ENCODE measurements at regions not wholly inside any gene's neighbourhood (a gene's known extent, or its start where the extent isn't known, plus 50 kb on each side); places are given as distances from the start of the nearest gene placed in this dataset.

GRCh38 chr2:51695531-51695930 lies 663.6 kb upstream of the NRXN1 start:
- no peak for ATAC-seq
- Histone ChIP-seq H2AFZ (ENCODE audit: control insufficient read depth, low read depth, low read length) (no peak overlapping the region), H3K4me3 (no peak overlapping the region), H3K4me2 (ENCODE audit: control insufficient read depth, insufficient read depth) (no peak overlapping the region), H3K27ac (ENCODE audit: control insufficient read depth, insufficient read depth) (no peak overlapping the region), H4K20me1 (ENCODE audit: control insufficient read depth, insufficient read depth) (no peaks in the 10 kb centered on the region), H3K79me2 (ENCODE audit: control insufficient read depth, insufficient read depth, low read length) (no peaks in the 10 kb centered on the region), H3K27me3 (replicated peaks in 1 of 2; ENCODE audit: control insufficient read depth in 2 of 2, insufficient read depth in 2 of 2, low read length in 1 of 2) (no peaks in the 10 kb centered on the region), H3K9me3 (replicated peaks; ENCODE audit: control insufficient read depth, insufficient read depth, low read length) (no peaks in the 10 kb centered on the region), H3K9ac (ENCODE audit: control insufficient read depth, insufficient read depth, low read length) (no peak overlapping the region), H3K4me1 (ENCODE audit: control insufficient read depth, insufficient read depth, low read length) (no peaks in the 10 kb centered on the region), H3K36me3 (ENCODE audit: control insufficient read depth in 2 of 2, insufficient read depth in 2 of 2, low read length in 1 of 2) (no peaks in the 10 kb centered on the region)
- WGBS (ENCODE audit: insufficient coverage, insufficient replicate concordance, low lambda C conversion rate, missing lambda C conversion rate) = 0% methylated on average over 1 of the region's 1 CpG
- ChIA-PET POLR2A (no interaction called here), RAD21 (ENCODE audit: unreplicated experiment) (interaction anchor here (1.4 kb wide), 1 partner anchor 15 kb away, joined by 3 read pairs; no protein-coding TSS in a partner anchor), SMC1A (ENCODE audit: uncharacterized antibody, unreplicated experiment) (no interaction called here), CTCF (no interaction called here)
- no peak for DNase-seq (ENCODE audit: low read depth, low spot score)
- in situ Hi-C loops (cut with MboI) (no loop called here), intact Hi-C loops (cut with micrococcal nuclease; ENCODE audit: unreplicated experiment) (no loop called here)
- no TSS peak for BruUV-seq (replicated peaks)
- no peak for FAIRE-seq
- TF ChIP-seq IRF4 (IDR thresholded peaks at IDR 0.05; ENCODE audit: low read depth, low read length) = no peak

DNA sequence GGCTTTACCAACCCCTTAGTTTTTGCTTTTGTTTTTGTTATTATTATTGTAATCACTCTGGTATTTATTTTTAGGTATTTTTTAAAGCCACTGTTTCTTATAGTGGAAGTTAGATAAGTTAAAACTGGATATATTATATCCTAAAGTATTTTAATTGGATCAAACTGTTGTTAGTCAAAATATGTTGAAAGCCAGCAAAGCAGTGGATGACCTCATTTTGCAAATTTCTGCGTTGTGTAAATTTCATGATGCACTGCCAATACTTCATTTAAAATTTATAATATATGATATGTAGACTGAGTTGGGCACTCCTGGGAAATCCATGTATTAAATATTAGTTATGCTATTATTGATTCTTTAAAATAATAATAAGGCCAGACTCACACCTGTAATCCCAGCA lies 661.7 kb upstream of the NRXN1 start:
- RAD21 ChIA-PET (ENCODE audit: unreplicated experiment) = no interaction called here
- no peak overlapping the region for H3K9ac ChIP-seq (ENCODE audit: control insufficient read depth, insufficient read depth, low read length)
- no TSS peak for BruUV-seq (replicated peaks)
- intact Hi-C loops (cut with micrococcal nuclease; ENCODE audit: unreplicated experiment) (no loop called here), in situ Hi-C loops (cut with MboI) (no loop called here)
- no peaks in the 10 kb centered on the region for H3K27me3 ChIP-seq (replicated peaks in 1 of 2; ENCODE audit: control insufficient read depth in 2 of 2, insufficient read depth in 2 of 2, low read length in 1 of 2)
- H3K9me3 ChIP-seq (replicated peaks; ENCODE audit: control insufficient read depth, insufficient read depth, low read length) = no peaks in the 10 kb centered on the region
- TF ChIP-seq POLR2AphosphoS2 (IDR thresholded peaks at IDR 0.05; ENCODE audit: low read depth, low read length) (no peak), TCF7 (IDR thresholded peaks at IDR 0.05; ENCODE audit: borderline replicate concordance) (no peak), CBFB (IDR thresholded peaks at IDR 0.05; ENCODE audit: low read depth) (no peak), ATF7 (IDR thresholded peaks at IDR 0.05; ENCODE audit: low read depth) (no peak), MEF2A (IDR thresholded peaks at IDR 0.05; ENCODE audit: insufficient read depth, low read depth, low read length) (no peak), TCF12 (IDR thresholded peaks at IDR 0.05; ENCODE audit: low read depth, low read length) (no peak), LARP7 (IDR thresholded peaks at IDR 0.05) (no peak), ZNF24 (IDR thresholded peaks at IDR 0.05) (no peak), SUZ12 (IDR thresholded peaks at IDR 0.05; ENCODE audit: unreplicated experiment) (no peak), TCF3 (IDR thresholded peaks at IDR 0.05; ENCODE audit: borderline replicate concordance, insufficient read depth, low read depth, low read length) (no peak)
- H3K36me3 ChIP-seq (ENCODE audit: control insufficient read depth in 2 of 2, insufficient read depth in 2 of 2, low read length in 1 of 2) = no peaks in the 10 kb centered on the region
- no peaks in the 10 kb centered on the region for H4K20me1 ChIP-seq (ENCODE audit: control insufficient read depth, insufficient read depth)
- CTCF ChIA-PET = no interaction called here
- SMC1A ChIA-PET (ENCODE audit: uncharacterized antibody, unreplicated experiment) = interaction anchor here (1.3 kb wide), 1 partner anchor 9 kb away, joined by 3 read pairs; no protein-coding TSS in a partner anchor
- no peak overlapping the region for H3K4me2 ChIP-seq (ENCODE audit: control insufficient read depth, insufficient read depth)
- H3K4me1 ChIP-seq (ENCODE audit: control insufficient read depth, insufficient read depth, low read length) = no peaks in the 10 kb centered on the region
- no peak for DNase-seq (ENCODE audit: low read depth, low spot score)
- no peak overlapping the region for H3K27ac ChIP-seq (ENCODE audit: control insufficient read depth, insufficient read depth)
- no peak overlapping the region for H2AFZ ChIP-seq (ENCODE audit: control insufficient read depth, low read depth, low read length)
- WGBS (ENCODE audit: insufficient coverage, insufficient replicate concordance, low lambda C conversion rate, missing lambda C conversion rate) = 33% methylated on average over 1 of the region's 1 CpG
- POLR2A ChIA-PET = no interaction called here
- no peak for FAIRE-seq
- no peaks in the 10 kb centered on the region for H3K79me2 ChIP-seq (ENCODE audit: control insufficient read depth, insufficient read depth, low read length)
- no peak overlapping the region for H3K4me3 ChIP-seq
- ATAC-seq = no peak
